Bronchial epithelial cell (primary cell): ENCODE measurements at regions not wholly inside any gene's neighbourhood (a gene's known extent, or its start where the extent isn't known, plus 50 kb on each side); places are given as distances from the start of the nearest gene placed in this dataset.

Experiments used
- DNase-seq: peaks from one replicate; pipeline ENCODE4 v3.0.0-alpha.2; 2010; ENCODE audit warnings: low read depth
- FAIRE-seq: peaks from 2 replicates; lab custom pipeline; 2011; peaks lifted over from hg19 to GRCh38; lab: Jason Lieb, UNC
- H3K27me3 ChIP-seq: 2 replicates; pipeline ENCODE4 v1.5.1; 2011; ENCODE audit warnings: low read length; ENCODE audit not compliant: control insufficient read depth, insufficient read depth
- H3K36me3 ChIP-seq: 2 replicates; pipeline ENCODE4 v1.5.1; 2011; ENCODE audit warnings: low read length; ENCODE audit not compliant: control insufficient read depth, insufficient read depth
- H3K4me3 ChIP-seq: 2 replicates; pipeline ENCODE4 v1.5.1; 2011; ENCODE audit warnings: mild to moderate bottlenecking, low read depth, low read length, control low read depth
- CTCF ChIP-seq: IDR thresholded peaks from 2 replicates; pipeline ENCODE4 v1.5.1; 2011; ENCODE audit warnings: mild to moderate bottlenecking, moderate library complexity, low read length, control low read depth, inconsistent platforms; ENCODE audit not compliant: insufficient read depth, severe bottlenecking

- DNase-seq (no peak), FAIRE-seq (no peak)
- no peak for TF ChIP-seq CTCF
- H3K4me3 ChIP-seq, result no peak overlapping the region
- H3K27me3 ChIP-seq, result no peaks in the 10 kb centered on the region
- no peaks in the 10 kb centered on the region for H3K36me3 ChIP-seq
Observed at GRCh38 chr7:153413199-153413539, 639.0 kb upstream of the DPP6 start.

GRCh38 chr7:153413540-153414287 is 638.5 kb upstream of the DPP6 start:
- FAIRE-seq, result no peak
- TF ChIP-seq CTCF, result no peak
- Histone ChIP-seq H3K36me3 (no peaks in the 10 kb centered on the region), H3K4me3 (no peak overlapping the region), H3K27me3 (no peaks in the 10 kb centered on the region)
- no peak for DNase-seq

- Histone ChIP-seq H3K36me3 (no peaks in the 10 kb centered on the region), H3K4me3 (no peak overlapping the region), H3K27me3 (no peaks in the 10 kb centered on the region)
- no peak for TF ChIP-seq CTCF
- no peak for FAIRE-seq
- DNase-seq, result no peak
Observed at GRCh38 chr7:153414288-153414629, 637.9 kb upstream of the DPP6 start.

GRCh38 chr7:153415632-153416031 is 636.6 kb upstream of the DPP6 start:
- DNase-seq (no peak), FAIRE-seq (no peak)
- no peaks in the 10 kb centered on the region for H3K36me3 ChIP-seq
- no peak for TF ChIP-seq CTCF
- H3K27me3 ChIP-seq, result no peaks in the 10 kb centered on the region
- H3K4me3 ChIP-seq, result no peak overlapping the region

- Histone ChIP-seq H3K36me3 (no peaks in the 10 kb centered on the region), H3K4me3 (no peak overlapping the region), H3K27me3 (no peaks in the 10 kb centered on the region)
- DNase-seq, result no peak
- TF ChIP-seq CTCF, result no peak
- no peak for FAIRE-seq
Observed at GRCh38 chr7:153422291-153423209, 629.6 kb upstream of the DPP6 start.
